GM21825 (cell line): ENCODE measurements at regions not wholly inside any gene's neighbourhood (a gene's known extent, or its start where the extent isn't known, plus 50 kb on each side); places are given as distances from the start of the nearest gene placed in this dataset.
"Not testable (repeated sequence)": the region's sequence is repeated elsewhere in the genome, so short reads cannot be mapped to it uniquely, and the experiment has no call there.

ENCODE experiments used
- ATAC-seq: cut with Tn5 transposase; IDR thresholded peaks from one replicate; pipeline ENCODE4 v1.9.1; 2021; ENCODE audit warnings: mild to moderate bottlenecking, moderate library complexity; ENCODE audit not compliant: unreplicated experiment

DNA sequence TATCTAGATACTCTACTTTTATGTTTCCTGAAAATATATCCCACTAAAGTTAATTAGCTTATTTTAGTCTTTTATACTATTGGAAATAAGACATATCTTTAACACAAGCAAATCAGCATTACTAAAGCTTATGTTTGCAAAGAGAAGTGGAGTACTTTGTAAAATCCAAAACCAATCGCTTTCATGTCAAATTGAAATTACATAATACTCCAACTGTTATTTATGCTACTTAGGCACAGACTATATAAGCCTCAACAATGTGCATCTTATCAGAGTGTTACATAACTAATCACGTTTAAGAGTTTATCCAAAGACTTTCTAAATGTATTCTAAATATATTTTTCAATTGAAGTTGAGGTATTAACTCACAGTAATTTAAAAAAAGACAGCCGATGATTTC lies 200.0 kb downstream of the PCDH20 start:
- ATAC-seq, result no peak

DNA sequence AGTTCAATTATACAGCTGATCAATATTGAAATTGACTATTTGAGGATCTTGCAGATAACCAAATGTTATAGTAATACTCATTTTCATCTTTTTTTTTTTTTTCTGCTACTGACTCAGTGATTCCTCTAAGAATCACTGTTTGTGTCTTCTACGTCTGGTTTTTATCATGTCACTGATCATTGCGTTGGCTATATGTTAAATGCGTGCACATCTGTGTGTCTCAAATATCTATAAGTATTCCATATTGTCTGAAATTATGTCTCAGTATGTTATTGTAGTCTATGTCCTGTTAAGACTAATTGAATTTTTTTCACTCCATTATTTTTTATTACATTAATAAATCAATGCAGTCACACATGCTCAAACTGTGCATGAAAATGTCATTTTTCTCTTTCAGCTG lies 200.5 kb downstream of the PCDH20 start:
- no peak for ATAC-seq

DNA sequence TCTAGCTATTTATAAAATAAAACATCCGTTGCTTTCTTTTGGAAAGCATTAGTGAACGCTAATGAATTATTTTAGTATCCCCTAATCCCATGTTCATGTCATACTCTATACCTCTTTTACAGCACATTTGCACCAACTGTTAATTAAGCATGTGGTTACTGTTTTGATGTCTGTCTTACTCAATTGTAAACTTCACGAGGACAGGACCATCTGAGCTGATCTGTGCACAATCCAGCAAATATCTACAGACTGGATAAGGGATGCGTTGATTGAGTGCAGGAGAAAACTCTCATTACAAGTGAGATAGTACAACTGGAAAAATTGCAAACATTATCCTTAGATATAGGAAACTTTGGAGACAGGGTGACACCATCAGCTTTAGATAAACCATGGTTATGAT lies 201.1 kb downstream of the PCDH20 start:
- ATAC-seq, result no peak

DNA sequence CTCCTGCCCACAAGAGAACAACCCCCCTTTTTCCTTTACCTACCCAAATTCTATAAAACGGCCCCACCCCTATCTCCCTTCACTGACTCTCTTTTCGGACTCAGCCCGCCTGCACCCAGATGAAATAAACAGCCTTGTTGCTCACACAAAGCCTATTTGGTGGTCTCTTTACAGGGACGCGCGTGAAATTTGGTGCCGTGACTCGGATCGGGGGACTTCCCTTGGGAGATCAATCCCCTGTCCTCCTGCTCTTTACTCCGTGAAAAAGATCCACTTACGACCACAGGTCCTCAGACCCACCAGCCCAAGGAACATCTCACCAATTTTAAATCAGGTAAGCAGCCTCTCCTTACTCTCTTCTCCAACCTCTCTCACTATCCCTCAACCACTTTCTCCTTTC lies 209.8 kb downstream of the PCDH20 start:
- not testable (repeated sequence) for ATAC-seq

DNA sequence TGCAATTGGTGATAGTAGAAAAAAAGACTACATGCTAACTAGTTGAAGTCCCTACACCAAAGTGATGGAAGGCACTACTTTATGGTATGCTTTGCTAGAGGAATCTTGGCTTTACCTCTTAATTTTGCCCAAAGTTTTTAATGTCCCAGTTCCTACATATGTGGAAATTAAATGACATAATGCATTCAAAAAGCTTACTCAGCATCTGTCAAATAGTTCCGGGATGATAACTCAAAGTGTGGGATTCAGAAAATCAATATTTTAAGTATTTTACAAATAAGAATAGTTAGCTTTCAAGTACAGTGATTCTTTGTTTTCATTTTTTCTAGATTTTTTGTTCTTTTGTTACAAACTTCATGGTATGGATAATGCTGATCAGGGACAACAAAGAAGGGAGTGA lies 211.6 kb downstream of the PCDH20 start:
- ATAC-seq, result no peak

DNA sequence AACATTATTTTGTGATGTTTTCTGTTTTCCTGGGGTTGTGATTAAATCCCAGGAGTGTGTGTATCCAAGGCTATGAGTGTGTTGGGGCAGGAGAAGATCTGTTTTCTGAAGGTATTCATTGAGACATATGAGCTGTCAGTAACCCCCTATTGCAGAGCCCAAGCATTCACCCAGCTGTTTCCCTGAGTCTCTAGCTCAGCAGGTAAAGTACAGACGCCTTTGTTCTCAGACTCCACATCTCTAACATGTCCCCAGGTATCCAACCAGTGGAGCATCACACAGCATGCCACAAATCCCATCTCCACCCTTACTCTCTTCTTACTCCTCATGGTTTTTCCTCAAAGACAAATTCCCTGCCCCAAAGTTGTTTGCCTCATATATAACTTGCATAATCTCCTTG lies 213.6 kb downstream of the PCDH20 start:
- no peak for ATAC-seq

DNA sequence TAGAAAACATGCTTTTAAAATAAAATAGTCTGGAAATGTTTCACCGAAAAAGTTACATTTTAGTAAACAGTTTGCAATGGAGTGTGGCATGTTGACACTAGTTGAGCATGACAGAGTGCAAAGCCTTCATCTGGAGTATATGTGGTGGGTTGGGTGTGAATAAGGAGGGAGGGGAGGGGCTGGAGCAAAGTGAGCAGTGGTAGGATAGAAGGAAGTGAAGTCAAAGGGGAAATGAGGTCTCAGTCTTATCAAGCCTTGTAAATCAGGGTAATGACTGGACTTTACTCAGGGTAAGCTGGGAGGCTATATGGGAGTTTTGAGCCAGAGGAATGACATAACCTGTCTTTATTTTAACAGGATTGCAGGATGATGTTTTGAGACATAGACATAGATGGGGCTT lies 222.8 kb downstream of the PCDH20 start:
- no peak for ATAC-seq

DNA sequence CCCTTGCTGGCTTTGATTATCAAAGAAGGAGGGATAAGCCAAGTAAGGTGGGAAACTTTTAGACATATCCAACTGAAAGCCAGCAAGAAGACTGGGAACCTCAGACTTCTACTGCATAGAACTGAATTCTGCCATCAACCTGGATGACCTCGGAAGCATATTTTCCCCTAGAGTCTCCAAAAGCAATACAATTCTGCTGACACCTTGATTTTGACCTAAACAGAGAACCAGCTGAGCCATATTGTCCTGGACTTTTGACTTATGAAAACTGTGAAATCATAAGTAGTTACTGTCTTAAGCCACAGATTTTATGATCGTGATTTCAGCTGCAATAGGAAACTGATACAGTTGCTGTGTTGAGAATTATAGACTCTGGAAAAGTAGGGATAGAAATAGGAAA lies 227.6 kb downstream of the PCDH20 start:
- no peak for ATAC-seq

DNA sequence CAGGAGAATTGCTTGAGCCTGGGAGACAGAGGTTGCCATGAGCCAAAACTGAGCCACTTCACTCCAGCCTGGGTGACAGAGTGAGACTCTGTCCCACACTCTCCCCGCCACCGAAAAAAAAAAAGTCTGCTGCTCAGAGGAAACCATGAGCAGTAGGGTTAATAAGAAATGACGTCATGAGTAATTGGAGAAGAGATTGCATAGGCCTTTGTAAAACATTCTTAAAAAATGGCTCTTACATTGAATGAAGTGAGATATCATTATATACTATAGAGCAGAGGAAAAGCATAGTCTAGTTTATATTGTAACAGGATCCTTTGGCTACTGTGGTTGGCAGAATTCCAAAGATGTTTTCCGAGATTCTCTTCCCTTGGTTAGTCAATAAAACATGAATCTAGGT lies 228.2 kb downstream of the PCDH20 start:
- ATAC-seq, result no peak

DNA sequence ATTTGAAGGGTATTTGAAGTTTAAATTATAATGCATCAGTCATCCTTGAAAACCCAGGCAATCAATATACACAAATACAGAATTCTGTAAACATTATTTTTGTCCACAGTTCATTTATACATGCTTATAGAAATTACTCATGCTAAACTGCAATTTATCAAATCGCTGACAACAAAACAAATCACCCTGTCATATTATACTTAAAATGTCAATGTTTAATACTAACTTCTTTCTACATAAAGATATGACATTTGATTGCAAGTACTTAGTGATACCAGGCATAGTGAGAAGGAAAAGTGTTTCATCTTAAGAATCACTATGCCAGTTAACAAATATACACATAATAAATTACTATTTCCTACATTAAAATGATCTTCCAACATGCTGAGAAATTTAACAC lies 232.0 kb downstream of the PCDH20 start:
- ATAC-seq, result no peak

DNA sequence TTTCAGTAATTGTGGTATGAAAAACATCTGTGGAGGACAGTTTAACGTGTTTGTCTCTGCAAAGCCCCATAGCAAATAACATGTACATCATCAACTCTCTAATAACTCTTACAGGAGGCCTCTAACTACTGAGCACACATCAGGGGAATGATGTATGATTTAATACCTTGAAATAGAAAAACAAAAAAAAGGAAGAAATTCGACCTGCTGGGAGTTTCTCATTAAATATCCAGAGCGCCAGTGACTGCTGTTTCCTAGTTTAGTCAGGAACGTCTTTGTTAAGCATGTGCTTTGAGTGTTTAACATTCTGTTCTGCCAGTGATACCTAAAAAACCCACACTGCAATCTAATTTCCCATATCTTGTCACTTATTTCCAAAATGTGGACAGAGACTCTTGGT lies 235.4 kb downstream of the PCDH20 start:
- ATAC-seq, result no peak

DNA sequence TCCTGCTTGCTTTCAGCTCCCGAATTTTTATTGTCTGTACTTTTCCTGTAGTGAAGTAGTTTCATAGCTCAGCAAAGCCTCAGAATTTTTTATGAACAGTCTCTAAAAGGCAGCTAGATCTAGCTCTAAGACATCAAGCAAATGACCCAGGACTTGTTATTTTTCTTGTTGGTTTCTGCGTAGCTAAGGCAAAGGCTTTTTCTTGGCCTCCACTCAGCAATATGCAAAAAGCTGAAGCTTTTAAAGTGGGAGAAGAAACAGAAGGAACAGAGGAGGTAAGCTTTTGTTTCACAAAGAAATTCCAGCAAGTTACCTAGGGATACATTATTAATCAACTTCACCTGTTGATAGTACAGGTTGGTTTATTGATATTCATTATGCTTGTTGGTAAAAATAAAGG lies 235.9 kb downstream of the PCDH20 start:
- ATAC-seq, result no peak

DNA sequence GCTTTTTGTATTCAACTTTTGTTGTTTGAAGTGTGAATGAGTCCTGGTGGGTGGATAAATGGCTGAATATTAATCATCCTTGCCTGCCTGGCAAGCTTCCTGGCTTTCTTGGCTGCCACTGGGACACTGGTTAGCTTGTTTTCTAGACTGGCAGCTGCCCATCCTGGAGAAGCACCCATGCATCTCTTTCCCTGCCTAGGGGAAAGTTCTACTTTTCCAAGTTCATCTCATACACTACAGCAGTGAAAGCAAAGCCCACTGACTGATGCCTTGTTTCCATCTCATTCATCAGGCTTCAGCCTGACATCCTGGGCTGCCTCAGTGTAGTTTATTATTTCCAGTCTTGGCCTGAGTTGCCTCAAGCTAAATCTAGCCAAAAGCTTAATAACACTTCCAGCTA lies 244.8 kb downstream of the PCDH20 start:
- no peak for ATAC-seq

DNA sequence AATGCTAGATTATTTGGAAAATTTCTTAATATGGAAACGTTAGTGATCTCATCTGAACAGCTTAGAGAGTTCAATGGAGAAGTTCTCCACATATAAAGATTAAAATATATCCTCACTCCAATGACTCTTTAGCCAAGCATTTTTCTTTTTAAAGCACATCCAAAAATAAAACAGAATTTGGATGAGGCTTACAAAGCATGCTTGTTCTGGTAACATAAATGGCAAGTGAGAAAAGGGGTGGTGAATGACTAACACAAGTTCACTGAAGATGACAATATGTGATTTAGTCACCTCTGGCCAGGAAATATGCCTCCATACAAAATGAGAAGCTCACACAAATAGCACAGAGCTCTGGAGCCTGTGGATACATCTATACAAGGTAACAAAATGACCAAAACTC lies 253.0 kb downstream of the PCDH20 start:
- no peak for ATAC-seq

DNA sequence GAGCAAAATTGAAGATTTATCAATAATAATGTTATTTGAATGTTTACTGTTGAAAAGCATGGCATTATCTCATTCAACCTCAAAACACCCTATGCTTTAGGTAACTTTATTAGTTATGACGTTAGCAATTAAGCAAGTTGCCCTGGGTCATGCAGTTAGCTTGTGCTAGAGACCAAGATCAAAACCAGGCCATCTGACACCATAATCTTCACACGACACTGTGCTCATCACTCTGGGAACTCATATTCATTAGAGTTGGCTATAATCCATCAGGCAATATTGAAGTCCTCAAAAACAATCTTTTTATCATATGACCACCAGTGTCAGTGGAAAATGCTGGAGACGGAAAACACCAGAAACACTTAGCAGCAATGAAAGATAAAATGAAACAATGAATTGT lies 253.5 kb downstream of the PCDH20 start:
- no peak for ATAC-seq

DNA sequence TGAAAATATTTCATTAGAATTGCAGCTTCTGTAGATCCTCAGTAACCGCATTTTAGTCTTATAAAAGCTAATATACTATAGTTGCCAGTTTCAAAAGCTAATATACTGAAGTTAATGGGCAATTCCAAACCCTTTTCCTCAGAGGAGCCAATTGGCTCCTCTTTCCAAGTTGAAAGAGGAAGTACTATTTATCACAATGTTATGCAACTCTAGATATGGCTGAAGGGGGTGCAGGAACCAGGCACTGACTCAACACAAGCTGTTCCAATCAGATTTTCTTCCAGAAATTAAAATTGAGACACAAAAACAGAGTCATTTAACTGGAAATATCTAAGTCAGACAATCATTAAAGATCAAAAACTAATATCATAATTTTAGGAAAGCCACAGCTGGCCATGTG lies 258.9 kb downstream of the PCDH20 start:
- no peak for ATAC-seq

DNA sequence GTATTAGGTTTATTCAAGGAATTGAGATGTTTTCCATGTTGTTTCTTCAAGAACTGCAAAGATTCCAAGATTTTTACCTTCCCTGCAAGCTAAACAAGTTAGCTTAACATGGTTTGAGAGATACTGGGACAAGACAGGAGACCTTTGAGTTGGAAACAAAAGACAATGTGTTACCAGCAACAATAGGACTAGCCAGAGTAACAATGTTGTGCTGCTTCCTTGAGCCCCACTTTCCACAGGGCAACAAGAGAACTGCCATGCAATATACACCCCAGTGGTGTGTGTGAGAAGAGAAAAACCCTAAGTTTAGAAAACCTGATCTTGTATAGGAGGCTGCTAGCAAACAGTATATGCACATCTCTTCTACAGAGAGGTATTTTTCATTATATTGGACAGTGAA lies 264.6 kb downstream of the PCDH20 start:
- ATAC-seq, result no peak

DNA sequence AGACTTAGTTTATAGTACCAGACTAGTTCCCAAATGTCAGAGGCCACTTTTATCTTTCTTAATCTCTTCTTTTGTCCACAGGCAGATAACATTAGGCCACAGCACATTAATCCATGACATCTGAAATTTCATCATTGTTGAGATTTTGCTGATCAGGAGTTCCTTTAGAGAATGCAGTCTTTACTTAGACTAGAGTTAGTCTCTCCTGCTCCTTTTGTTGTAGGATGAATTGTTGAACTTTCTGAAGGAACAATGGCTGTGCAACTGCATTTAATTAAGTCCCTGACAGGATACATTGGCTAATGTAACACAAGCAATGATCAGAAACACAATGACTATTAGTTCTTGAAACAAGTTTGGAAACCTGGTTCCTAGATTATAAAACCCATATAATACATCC lies 266.3 kb downstream of the PCDH20 start:
- ATAC-seq, result no peak

DNA sequence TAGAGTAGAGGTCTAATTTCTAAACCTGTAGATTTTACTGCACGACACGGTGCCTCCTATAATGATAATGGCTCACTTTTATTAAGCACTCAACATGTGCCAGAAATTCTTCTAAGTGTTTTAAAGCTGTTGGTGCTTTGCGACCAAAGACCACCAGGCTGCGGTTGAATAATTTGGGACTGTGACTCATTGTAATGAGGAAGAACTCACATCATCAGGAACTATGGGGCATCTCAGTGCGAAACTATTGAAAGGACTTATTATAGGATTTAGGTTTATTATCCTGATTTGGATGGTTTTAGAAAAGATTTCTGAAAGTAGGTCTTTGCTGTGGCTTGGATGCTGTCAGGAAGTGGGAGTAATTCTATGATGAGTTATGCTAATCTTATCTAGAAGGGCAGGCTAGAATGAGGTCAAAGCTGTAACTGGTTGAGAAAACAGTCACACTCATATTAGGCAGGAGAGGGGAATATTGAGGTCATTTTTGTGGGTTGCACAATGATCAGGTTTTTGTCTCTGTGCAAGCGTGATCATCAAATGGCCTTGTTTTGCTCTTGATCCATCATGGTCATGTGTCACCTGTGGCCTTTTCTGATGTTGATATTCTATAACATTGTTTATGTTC lies 266.8 kb downstream of the PCDH20 start:
- no peak for ATAC-seq

DNA sequence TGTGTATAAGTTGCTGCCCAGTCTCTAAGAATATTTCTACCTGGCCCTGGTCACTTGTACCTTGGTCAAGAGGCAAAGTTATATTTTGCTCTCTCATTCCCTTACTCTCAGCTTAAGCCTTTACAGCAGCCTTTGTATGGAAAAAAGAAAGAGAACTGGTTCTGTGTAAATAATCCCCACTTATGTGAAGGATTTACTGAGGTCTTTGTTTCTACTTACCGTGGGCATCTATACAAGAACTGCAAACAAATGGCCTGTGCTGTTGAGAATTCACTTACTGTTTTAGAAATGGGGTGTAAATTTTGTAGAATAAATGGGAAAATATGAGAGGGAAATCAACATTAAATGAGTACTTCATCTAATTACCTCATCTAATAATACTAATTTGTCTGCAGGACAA lies 267.4 kb downstream of the PCDH20 start:
- ATAC-seq, result no peak

DNA sequence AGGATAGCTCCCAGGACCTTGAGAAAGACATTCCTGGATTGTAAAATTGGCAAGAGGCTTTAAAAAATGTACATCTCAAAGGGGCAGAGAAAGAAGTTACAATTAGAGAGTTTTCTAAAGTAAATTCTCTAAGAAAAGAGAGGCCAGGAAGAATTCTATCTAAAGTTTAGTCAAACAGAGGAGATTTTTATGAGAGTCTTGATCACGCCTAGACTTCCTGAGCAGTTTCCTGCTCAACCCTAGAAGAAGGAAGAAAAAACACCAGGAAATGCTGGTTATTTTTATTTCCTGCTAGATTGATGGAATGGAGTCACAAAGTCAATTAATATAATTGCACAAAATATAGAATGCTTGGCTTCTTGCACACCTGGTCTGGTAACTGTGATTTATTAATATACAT lies 269.1 kb downstream of the PCDH20 start:
- no peak for ATAC-seq

DNA sequence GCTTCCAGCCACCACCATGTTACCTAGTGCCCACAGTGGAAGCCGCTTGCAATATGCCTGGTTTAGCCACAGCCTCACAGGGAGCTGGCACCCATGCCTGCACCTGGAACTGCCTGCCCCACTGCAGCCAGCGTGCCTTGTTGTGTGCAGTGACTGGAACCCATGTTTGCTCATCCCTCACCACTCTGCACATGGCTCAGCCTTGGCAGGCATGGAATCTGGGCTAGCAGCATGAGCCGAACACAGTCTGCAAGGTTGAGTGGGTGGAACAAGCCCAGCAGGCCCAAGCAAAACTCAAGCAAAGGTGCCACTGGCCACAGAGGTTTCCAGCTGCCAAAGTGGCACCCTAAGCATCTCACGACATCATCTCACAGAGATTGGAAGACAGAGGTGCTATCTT lies 269.5 kb downstream of the PCDH20 start:
- ATAC-seq, result no peak

DNA sequence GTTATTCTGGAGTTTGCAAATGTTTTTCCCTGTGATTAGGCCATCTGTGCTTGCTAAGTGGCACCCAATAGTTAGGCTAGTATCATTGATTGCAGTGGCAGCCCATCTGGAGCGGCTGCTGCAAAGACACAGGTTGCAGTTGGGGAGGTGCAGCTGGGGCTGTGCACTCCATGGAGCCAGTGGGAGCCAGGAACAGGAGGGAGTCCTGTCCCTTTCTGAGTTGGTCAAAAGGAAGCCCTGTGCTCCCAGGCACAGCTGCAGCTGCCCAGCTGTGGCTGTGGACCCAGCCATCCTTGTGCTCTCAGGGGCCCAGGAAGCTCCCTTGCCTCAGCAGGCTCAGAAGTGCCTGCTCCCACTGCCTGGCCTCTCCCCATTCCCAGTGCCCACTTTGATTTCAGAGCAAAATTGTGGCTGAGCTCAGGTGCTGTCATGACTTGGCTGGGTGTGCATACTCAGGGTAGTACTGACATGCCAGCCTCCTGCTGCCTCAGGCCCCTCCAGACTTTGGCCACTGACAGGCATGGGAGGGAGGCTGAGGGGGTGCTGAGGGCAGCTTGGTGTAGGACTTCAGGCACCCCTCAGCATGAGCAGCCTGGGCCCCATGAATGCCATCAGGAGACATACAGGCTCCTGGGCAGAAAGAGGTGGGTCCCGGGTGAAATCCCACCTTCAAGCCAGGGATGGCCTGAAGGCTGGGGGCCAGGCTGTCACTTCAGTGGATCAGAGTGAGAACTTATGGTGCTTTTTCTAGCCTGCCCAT lies 270.6 kb downstream of the PCDH20 start:
- no peak for ATAC-seq
